Choroid plexus epithelial cell (primary cell): ENCODE measurements at regions not wholly inside any gene's neighbourhood (a gene's known extent, or its start where the extent isn't known, plus 50 kb on each side); places are given as distances from the start of the nearest gene placed in this dataset.
"Not testable (repeated sequence)": the region's sequence is repeated elsewhere in the genome, so short reads cannot be mapped to it uniquely, and the experiment has no call there.

Experiments
- DNase-seq: peaks from one replicate; pipeline ENCODE4 v3.0.0-alpha.2; 2010; ENCODE audit warnings: low read depth
- H3K4me3 ChIP-seq: 2 replicates; pipeline ENCODE4 v1.5.1; 2011; ENCODE audit warnings: low read depth, mild to moderate bottlenecking, control low read depth, low read length, moderate library complexity
- CTCF ChIP-seq: conservative IDR thresholded peaks from 2 replicates; pipeline ENCODE4 v1.5.1; 2011; ENCODE audit warnings: low read depth, mild to moderate bottlenecking, control low read depth, inconsistent platforms, low read length, moderate library complexity

- no peak overlapping the region for H3K4me3 ChIP-seq
- TF ChIP-seq CTCF, result no peak
- no peak for DNase-seq
Observed at GRCh38 chr2:208674919-208675318, 268.3 kb downstream of the PTH2R start.

GRCh38 chr2:208685929-208686328 lies 279.3 kb downstream of the PTH2R start:
- not testable (repeated sequence) for H3K4me3 ChIP-seq, DNase-seq

DNA sequence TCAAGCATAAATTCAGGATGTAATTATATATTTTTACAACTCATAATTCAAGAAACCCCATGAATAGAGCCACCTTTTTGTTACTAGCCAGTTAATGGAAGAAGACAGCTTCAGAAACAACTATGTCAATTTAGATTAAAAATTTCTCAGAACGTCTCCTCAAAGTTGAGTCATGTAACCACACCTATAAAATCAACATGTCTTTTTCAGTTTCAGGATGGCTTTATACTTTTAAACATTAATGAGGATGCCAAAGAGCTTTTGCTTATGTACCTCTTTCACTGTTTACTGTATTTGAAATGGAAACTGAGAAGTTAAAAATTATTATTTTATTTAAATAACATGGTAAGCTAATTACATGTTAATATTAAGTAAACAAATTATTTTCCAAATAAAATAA lies 280.1 kb downstream of the PTH2R start:
- no peak for DNase-seq
- no peak overlapping the region for H3K4me3 ChIP-seq
- TF ChIP-seq CTCF, result no peak

- not testable (repeated sequence) for DNase-seq, H3K4me3 ChIP-seq
Observed at GRCh38 chr2:208687720-208688119, 281.1 kb downstream of the PTH2R start.

DNA sequence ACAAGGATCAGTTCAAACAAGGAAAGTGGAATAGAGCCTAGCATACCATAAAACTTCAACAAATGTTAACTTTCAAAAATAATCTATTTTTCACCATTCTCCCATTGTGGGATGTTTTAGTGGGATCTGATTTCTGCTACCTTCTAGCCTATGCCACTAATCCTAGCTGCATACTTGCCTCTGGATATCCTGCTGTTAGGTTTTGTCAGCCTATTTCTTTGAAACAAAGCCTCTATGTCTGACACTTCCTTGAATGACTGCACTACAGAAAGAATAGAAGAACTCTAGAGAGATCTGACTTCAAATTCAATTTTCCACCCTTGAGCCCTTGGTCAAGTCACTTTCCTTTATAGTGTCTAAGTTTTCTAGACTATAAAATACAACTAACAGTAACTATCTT lies 291.5 kb downstream of the PTH2R start:
- no peak for DNase-seq
- H3K4me3 ChIP-seq, result no peak overlapping the region
- no peak for TF ChIP-seq CTCF

- TF ChIP-seq CTCF, result no peak
- DNase-seq, result no peak
- H3K4me3 ChIP-seq, result no peak overlapping the region
Observed at GRCh38 chr2:208708486-208708885, 301.9 kb downstream of the PTH2R start.

DNA sequence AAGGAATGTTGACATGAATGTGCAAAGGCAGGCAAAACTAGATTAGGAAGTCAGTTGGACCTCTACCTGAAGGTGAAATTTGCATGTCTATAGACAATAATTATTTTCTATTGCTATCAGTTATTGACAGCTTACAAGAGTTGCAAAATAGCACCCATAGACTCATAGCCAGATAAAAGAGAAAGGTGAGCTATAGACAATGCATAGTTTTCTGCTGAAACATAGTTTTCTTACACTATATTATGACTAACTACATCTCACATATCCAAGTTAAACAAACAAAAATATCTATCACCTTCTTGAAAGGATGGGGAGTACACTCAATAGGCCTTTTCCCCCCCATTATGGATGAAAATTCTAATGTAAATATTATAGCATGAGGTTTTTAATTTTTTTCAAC lies 305.0 kb downstream of the PTH2R start:
- TF ChIP-seq CTCF, result no peak

DNA sequence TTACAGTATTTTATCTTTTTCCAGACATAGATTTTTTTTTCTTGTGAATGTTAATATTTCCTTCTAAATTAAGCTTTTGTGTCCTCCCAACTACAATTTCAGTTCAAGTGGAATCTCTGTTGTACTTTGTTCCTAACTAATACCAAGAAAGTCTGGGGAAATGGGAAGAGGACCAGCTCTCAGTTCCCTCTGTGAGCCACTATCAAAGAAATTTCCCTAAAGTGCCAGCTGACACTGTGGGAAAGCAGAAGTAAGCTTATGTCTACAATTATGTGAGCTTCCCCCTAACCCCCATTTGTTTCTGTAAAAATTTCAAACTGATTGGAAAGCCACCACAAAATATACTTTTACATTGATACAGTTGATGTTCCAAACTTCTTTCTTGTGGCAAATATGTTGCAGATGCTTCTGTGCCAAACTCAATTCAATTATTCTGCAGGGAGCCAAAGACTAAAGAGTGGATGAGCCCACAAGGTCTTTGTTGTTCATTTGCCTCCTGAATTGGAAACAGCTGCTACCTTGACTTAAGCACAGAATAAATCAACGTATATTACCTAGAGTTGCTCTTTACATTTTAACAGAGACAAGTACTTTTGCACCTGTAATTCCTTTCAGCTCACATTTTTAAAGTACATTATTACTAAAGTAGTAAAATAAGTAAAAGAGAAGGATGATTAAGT lies 306.6 kb downstream of the PTH2R start:
- no peak for DNase-seq
- H3K4me3 ChIP-seq, result no peak overlapping the region
- TF ChIP-seq CTCF, result no peak

More for the DNA sequence above, 305.0 kb downstream of the PTH2R start:
- DNase-seq, result no peak
- H3K4me3 ChIP-seq, result no peak overlapping the region
